Trophoblast cell (in vitro differentiated cells and primary cell): ENCODE measurements at regions not wholly inside any gene's neighbourhood (a gene's known extent, or its start where the extent isn't known, plus 50 kb on each side); places are given as distances from the start of the nearest gene placed in this dataset.

ENCODE experiments used
- DNase-seq, 2 donors: peaks; one replicate each; pipeline ENCODE4 v3.0.0-alpha.2; 2016
- H2AFZ ChIP-seq: 2 replicates; pipeline ENCODE4 v1.6.1; 2013; ENCODE audit warnings: low read length, moderate library complexity, mild to moderate bottlenecking; ENCODE audit not compliant: insufficient read depth, poor library complexity
- H2AK5ac ChIP-seq: 2 replicates; pipeline ENCODE4 v1.6.1; 2013; ENCODE audit warnings: mild to moderate bottlenecking, low read length
- H2BK120ac ChIP-seq: 2 replicates; pipeline ENCODE4 v1.6.1; 2013; ENCODE audit warnings: low read length, mild to moderate bottlenecking, moderate library complexity; ENCODE audit not compliant: insufficient read depth, poor library complexity
- H2BK12ac ChIP-seq: 2 replicates; pipeline ENCODE4 v1.6.1; 2013; ENCODE audit warnings: mild to moderate bottlenecking, low read length, moderate library complexity
- H2BK5ac ChIP-seq: 2 replicates; pipeline ENCODE4 v1.6.1; 2013; ENCODE audit warnings: low read length, low read depth, moderate library complexity, mild to moderate bottlenecking; ENCODE audit not compliant: poor library complexity
- H3K14ac ChIP-seq: 2 replicates; pipeline ENCODE4 v1.6.1; 2013; ENCODE audit warnings: mild to moderate bottlenecking, low read length
- H3K18ac ChIP-seq: 2 replicates; pipeline ENCODE4 v1.6.1; 2013; ENCODE audit warnings: mild to moderate bottlenecking, low read length
- H3K23ac ChIP-seq: 2 replicates; pipeline ENCODE4 v1.6.1; 2013; ENCODE audit warnings: low read length
- H3K27ac ChIP-seq: 2 replicates; pipeline ENCODE4 v1.5.1; 2013; ENCODE audit warnings: low read depth, mild to moderate bottlenecking, inconsistent platforms, low read length, moderate library complexity
- H3K27me3 ChIP-seq: 2 replicates; pipeline ENCODE4 v1.6.1; 2013; ENCODE audit warnings: inconsistent platforms, mild to moderate bottlenecking, low read length, moderate library complexity; ENCODE audit not compliant: insufficient read depth
- H3K36me3 ChIP-seq, 2 experiments: 1 replicate in 1 of 2; 2 replicates in 1 of 2; pipeline ENCODE4 v1.6.1; 2013; ENCODE audit warnings: low read length in 2 of 2, mild to moderate bottlenecking in 2 of 2, moderate library complexity in 1 of 2; ENCODE audit not compliant: insufficient read depth in 2 of 2, control insufficient read depth in 1 of 2
- H3K4ac ChIP-seq: 2 replicates; pipeline ENCODE4 v1.6.1; 2013; ENCODE audit warnings: low read depth, mild to moderate bottlenecking, low read length, moderate library complexity
- H3K4me1 ChIP-seq, 2 experiments: 1 replicate in 1 of 2; 2 replicates in 1 of 2; pipeline ENCODE4 v1.6.1; 2013; ENCODE audit warnings: low read length in 2 of 2, mild to moderate bottlenecking in 2 of 2, moderate library complexity in 1 of 2; ENCODE audit not compliant: insufficient read depth in 2 of 2, control insufficient read depth in 1 of 2
- H3K4me2 ChIP-seq: 2 replicates; pipeline ENCODE4 v1.6.1; 2013; ENCODE audit warnings: inconsistent platforms, mild to moderate bottlenecking, low read length, moderate library complexity
- H3K4me3 ChIP-seq: 2 replicates; pipeline ENCODE4 v1.5.1; 2013; ENCODE audit warnings: mild to moderate bottlenecking, low read depth, low read length, inconsistent platforms
- H3K79me1 ChIP-seq: one replicate; pipeline ENCODE4 v1.6.1; 2013; ENCODE audit warnings: low read length
- H3K79me2 ChIP-seq: 2 replicates; pipeline ENCODE4 v1.6.1; 2013; ENCODE audit warnings: low read length, mild to moderate bottlenecking; ENCODE audit not compliant: control insufficient read depth, insufficient read depth, poor library complexity
- H3K9ac ChIP-seq: 2 replicates; pipeline ENCODE4 v1.6.1; 2013; ENCODE audit warnings: mild to moderate bottlenecking, low read length
- H3K9me3 ChIP-seq: 2 replicates; pipeline ENCODE4 v1.6.1; 2013; ENCODE audit warnings: low read depth, mild to moderate bottlenecking, control low read depth, inconsistent platforms, low read length; ENCODE audit not compliant: insufficient read depth
- H4K12ac ChIP-seq: 2 replicates; pipeline ENCODE4 v1.6.1; 2013; ENCODE audit warnings: low read depth, mild to moderate bottlenecking, low read length, moderate library complexity
- H4K8ac ChIP-seq: 2 replicates; pipeline ENCODE4 v1.6.1; 2013; ENCODE audit warnings: low read depth, mild to moderate bottlenecking, low read length, moderate library complexity
- H4K91ac ChIP-seq: one replicate; pipeline ENCODE4 v1.6.1; 2013; ENCODE audit warnings: low read depth, mild to moderate bottlenecking, low read length, moderate library complexity
- WGBS: extraction: QIAGEN DNeasy Blood & Tissue Kit; methylation state at CpG from one replicate; pipeline ENCODE4 v1.1.7; 2013; ENCODE audit warnings: missing lambda C conversion rate; ENCODE audit not compliant: insufficient read length, insufficient coverage; ENCODE audit errors: extremely low coverage; 5-methylcytosine and 5-hydroxymethylcytosine counted together

GRCh38 chr10:62708569-62708968, 96.0 kb upstream of the ADO start:
- H2BK5ac ChIP-seq = no peak overlapping the region
- no CpG with 5 or more reads among the region's 4 CpGs for WGBS
- H2BK120ac ChIP-seq = no peak overlapping the region
- no peak overlapping the region for H3K9ac ChIP-seq
- H2AFZ ChIP-seq = no peak overlapping the region
- no peak for DNase-seq
- no peak overlapping the region for H4K91ac ChIP-seq
- H4K8ac ChIP-seq = no peak overlapping the region
- no peaks in the 10 kb centered on the region for H3K27me3 ChIP-seq
- no peak overlapping the region for H3K23ac ChIP-seq
- H3K4me1 ChIP-seq = no peaks in the 10 kb centered on the region
- no peak overlapping the region for H3K4me3 ChIP-seq
- H3K27ac ChIP-seq = no peak overlapping the region
- H4K12ac ChIP-seq = no peak overlapping the region
- H2BK12ac ChIP-seq = no peak overlapping the region
- H3K9me3 ChIP-seq = no peaks in the 10 kb centered on the region
- H3K79me2 ChIP-seq = no peaks in the 10 kb centered on the region
- no peak overlapping the region for H3K18ac ChIP-seq
- no peak overlapping the region for H2AK5ac ChIP-seq
- no peaks in the 10 kb centered on the region for H3K79me1 ChIP-seq
- H3K4me2 ChIP-seq = no peak overlapping the region
- H3K36me3 ChIP-seq = no peaks in the 10 kb centered on the region
- H3K14ac ChIP-seq = no peak overlapping the region
- H3K4ac ChIP-seq = no peak overlapping the region

GRCh38 chr10:62709200-62709599, 95.3 kb upstream of the ADO start:
- no peak overlapping the region for H4K91ac ChIP-seq

GRCh38 chr10:62710182-62710581, 94.3 kb upstream of the ADO start:
- no peaks in the 10 kb centered on the region for H3K36me3 ChIP-seq
- H3K4me1 ChIP-seq = no peaks in the 10 kb centered on the region
- H2AFZ ChIP-seq = no peak overlapping the region
- H3K14ac ChIP-seq = no peak overlapping the region
- no peaks in the 10 kb centered on the region for H3K9me3 ChIP-seq
- no peak overlapping the region for H3K9ac ChIP-seq
- H3K23ac ChIP-seq = no peak overlapping the region
- no peak overlapping the region for H3K27ac ChIP-seq
- H4K8ac ChIP-seq = no peak overlapping the region
- no CpG with 5 or more reads among the region's 4 CpGs for WGBS
- no peaks in the 10 kb centered on the region for H3K79me2 ChIP-seq
- no peak overlapping the region for H2BK12ac ChIP-seq
- H3K4me3 ChIP-seq = no peak overlapping the region
- H4K12ac ChIP-seq = no peak overlapping the region
- H2BK120ac ChIP-seq = no peak overlapping the region
- H3K4ac ChIP-seq = no peak overlapping the region
- no peak overlapping the region for H4K91ac ChIP-seq
- no peaks in the 10 kb centered on the region for H3K27me3 ChIP-seq
- no peaks in the 10 kb centered on the region for H3K79me1 ChIP-seq
- H3K18ac ChIP-seq = no peak overlapping the region
- H2BK5ac ChIP-seq = no peak overlapping the region
- H3K4me2 ChIP-seq = no peak overlapping the region
- H2AK5ac ChIP-seq = no peak overlapping the region
- no peak for DNase-seq

More at GRCh38 chr10:62709200-62709599, 95.3 kb upstream of the ADO start:
- no CpG with 5 or more reads among the region's 3 CpGs for WGBS
- H3K23ac ChIP-seq = no peak overlapping the region
- H2AFZ ChIP-seq = no peak overlapping the region
- H3K27me3 ChIP-seq = no peaks in the 10 kb centered on the region
- H4K12ac ChIP-seq = no peak overlapping the region
- no peak overlapping the region for H2AK5ac ChIP-seq
- H3K4me1 ChIP-seq = no peaks in the 10 kb centered on the region
- no peak overlapping the region for H4K8ac ChIP-seq
- no peak overlapping the region for H3K14ac ChIP-seq
- no peaks in the 10 kb centered on the region for H3K36me3 ChIP-seq
- H3K27ac ChIP-seq = no peak overlapping the region
- no peaks in the 10 kb centered on the region for H3K79me1 ChIP-seq
- no peak overlapping the region for H3K4me3 ChIP-seq
- no peak overlapping the region for H2BK120ac ChIP-seq
- H3K9me3 ChIP-seq = no peaks in the 10 kb centered on the region
- no peaks in the 10 kb centered on the region for H3K79me2 ChIP-seq
- H3K18ac ChIP-seq = no peak overlapping the region
- no peak overlapping the region for H3K4me2 ChIP-seq
- H3K4ac ChIP-seq = no peak overlapping the region
- no peak overlapping the region for H3K9ac ChIP-seq
- no peak for DNase-seq
- H2BK12ac ChIP-seq = no peak overlapping the region
- H2BK5ac ChIP-seq = no peak overlapping the region

- Histone ChIP-seq H2BK5ac (no peak overlapping the region), H3K23ac (no peak overlapping the region), H3K4ac (no peak overlapping the region), H3K18ac (no peak overlapping the region), H3K27ac (no peak overlapping the region), H3K79me2 (no peaks in the 10 kb centered on the region), H2AK5ac (no peak overlapping the region), H3K9ac (no peak overlapping the region), H2BK12ac (no peak overlapping the region), H3K27me3 (no peaks in the 10 kb centered on the region), H3K4me2 (no peak overlapping the region), H3K14ac (no peak overlapping the region), H4K8ac (no peak overlapping the region), H3K79me1 (no peaks in the 10 kb centered on the region), H3K9me3 (no peaks in the 10 kb centered on the region), H2BK120ac (no peak overlapping the region), H3K36me3 (no peaks in the 10 kb centered on the region), H4K91ac (no peak overlapping the region), H4K12ac (no peak overlapping the region), H3K4me1 (no peaks in the 10 kb centered on the region), H3K4me3 (no peak overlapping the region), H2AFZ (no peak overlapping the region)
- DNase-seq = no peak
Observed at GRCh38 chr10:62715383-62715782, 89.1 kb upstream of the ADO start.
